ENCODE measurements at regions not wholly inside any gene's neighbourhood (a gene's known extent, or its start where the extent isn't known, plus 50 kb on each side); places are given as distances from the start of the nearest gene placed in this dataset.

DNA sequence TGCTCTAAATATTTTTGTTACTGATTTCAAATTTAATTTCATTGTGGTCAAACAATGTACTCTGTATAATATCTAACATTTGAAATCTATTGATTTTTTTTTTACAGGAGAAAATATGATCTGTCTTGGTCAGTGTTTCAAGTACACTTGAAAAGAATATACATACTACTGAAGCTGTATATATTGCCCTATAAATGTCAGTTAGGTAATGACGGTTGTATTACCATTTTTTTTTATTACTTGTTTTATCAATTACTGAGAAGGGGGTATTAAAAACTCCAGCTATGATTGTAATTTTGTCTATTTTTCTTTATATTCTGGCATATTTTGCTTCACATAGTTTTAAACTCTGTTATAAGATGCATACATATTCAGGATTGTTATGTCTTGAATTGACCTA is 59.7 kb upstream of the CACHD1 start:
- no peak for TF ChIP-seq SIN3A (IDR thresholded peaks at IDR 0.05; ENCODE audit: borderline replicate concordance, insufficient read depth, low read depth, low read length)
- TF ChIP-seq, protein P1, sequence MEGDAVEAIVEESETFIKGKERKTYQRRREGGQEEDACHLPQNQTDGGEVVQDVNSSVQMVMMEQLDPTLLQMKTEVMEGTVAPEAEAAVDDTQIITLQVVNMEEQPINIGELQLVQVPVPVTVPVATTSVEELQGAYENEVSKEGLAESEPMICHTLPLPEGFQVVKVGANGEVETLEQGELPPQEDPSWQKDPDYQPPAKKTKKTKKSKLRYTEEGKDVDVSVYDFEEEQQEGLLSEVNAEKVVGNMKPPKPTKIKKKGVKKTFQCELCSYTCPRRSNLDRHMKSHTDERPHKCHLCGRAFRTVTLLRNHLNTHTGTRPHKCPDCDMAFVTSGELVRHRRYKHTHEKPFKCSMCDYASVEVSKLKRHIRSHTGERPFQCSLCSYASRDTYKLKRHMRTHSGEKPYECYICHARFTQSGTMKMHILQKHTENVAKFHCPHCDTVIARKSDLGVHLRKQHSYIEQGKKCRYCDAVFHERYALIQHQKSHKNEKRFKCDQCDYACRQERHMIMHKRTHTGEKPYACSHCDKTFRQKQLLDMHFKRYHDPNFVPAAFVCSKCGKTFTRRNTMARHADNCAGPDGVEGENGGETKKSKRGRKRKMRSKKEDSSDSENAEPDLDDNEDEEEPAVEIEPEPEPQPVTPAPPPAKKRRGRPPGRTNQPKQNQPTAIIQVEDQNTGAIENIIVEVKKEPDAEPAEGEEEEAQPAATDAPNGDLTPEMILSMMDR (IDR thresholded peaks at IDR 0.05), result no peak

All from Panc1 (cell line).